Chondrocyte (in vitro differentiated cells): ENCODE measurements at regions not wholly inside any gene's neighbourhood (a gene's known extent, or its start where the extent isn't known, plus 50 kb on each side); places are given as distances from the start of the nearest gene placed in this dataset.

ENCODE experiments used
- DNase-seq: peaks from one replicate; pipeline ENCODE4 v3.0.0; 2021; ENCODE audit warnings: mixed read lengths, low spot score
- H3K27ac Mint-ChIP-seq: one replicate; pipeline ENCODE4 v1.8.0; 2021; ENCODE audit warnings: mild to moderate bottlenecking, moderate library complexity, mixed read lengths; ENCODE audit not compliant: unreplicated experiment
- H3K27me3 Mint-ChIP-seq: 2 replicates; pipeline ENCODE4 v1.8.0; 2021; ENCODE audit warnings: low read depth, mixed read lengths
- H3K36me3 Mint-ChIP-seq: 2 replicates; pipeline ENCODE4 v1.8.0; 2021; ENCODE audit warnings: low read depth, mixed read lengths
- H3K4me1 Mint-ChIP-seq: 2 replicates; pipeline ENCODE4 v1.8.0; 2021; ENCODE audit warnings: low read depth, mild to moderate bottlenecking, mixed read lengths
- H3K4me3 Mint-ChIP-seq: one replicate; pipeline ENCODE4 v1.8.0; 2021; ENCODE audit warnings: mild to moderate bottlenecking, moderate library complexity, mixed read lengths; ENCODE audit not compliant: unreplicated experiment
- H3K9me3 Mint-ChIP-seq: 2 replicates; pipeline ENCODE4 v1.8.0; 2021; ENCODE audit warnings: low read depth, mixed read lengths
- TF ChIP-seq, protein P1 (sequence below): fragments of 200-600 bp; sonication (generic); IDR thresholded peaks from 2 replicates; pipeline ENCODE4 v1.5.0; 2021; ENCODE audit warnings: antibody characterized with exemption, mild to moderate bottlenecking, moderate library complexity

DNA sequence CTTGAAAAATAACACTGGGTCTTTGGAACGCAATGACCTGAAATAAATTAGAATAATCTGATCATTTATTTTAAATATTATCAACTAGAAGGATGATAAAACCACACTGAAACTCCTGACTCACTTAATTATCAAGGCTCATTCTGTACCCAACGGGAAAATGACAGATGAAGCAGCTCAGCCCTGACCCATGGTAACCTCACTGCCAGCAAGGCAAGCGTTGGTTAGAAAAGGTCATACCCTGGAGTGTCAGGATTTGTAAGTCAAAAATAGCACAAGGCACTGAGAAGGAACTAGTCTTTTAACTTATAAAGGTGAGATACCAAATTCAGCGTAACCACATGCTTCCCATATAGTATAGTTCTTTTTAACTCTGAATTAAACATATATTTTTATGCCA, 277.5 kb downstream of the ETAA1 start:
- peaks cover 4% of the 10 kb centered on the region for H3K27me3 Mint-ChIP-seq
- no peak overlapping the region for H3K4me3 Mint-ChIP-seq
- no peaks in the 10 kb centered on the region for H3K9me3 Mint-ChIP-seq
- no peak overlapping the region for H3K27ac Mint-ChIP-seq
- DNase-seq, result no peak
- H3K36me3 Mint-ChIP-seq, result no peaks in the 10 kb centered on the region
- H3K4me1 Mint-ChIP-seq, result no peaks in the 10 kb centered on the region
- TF ChIP-seq, protein P1, sequence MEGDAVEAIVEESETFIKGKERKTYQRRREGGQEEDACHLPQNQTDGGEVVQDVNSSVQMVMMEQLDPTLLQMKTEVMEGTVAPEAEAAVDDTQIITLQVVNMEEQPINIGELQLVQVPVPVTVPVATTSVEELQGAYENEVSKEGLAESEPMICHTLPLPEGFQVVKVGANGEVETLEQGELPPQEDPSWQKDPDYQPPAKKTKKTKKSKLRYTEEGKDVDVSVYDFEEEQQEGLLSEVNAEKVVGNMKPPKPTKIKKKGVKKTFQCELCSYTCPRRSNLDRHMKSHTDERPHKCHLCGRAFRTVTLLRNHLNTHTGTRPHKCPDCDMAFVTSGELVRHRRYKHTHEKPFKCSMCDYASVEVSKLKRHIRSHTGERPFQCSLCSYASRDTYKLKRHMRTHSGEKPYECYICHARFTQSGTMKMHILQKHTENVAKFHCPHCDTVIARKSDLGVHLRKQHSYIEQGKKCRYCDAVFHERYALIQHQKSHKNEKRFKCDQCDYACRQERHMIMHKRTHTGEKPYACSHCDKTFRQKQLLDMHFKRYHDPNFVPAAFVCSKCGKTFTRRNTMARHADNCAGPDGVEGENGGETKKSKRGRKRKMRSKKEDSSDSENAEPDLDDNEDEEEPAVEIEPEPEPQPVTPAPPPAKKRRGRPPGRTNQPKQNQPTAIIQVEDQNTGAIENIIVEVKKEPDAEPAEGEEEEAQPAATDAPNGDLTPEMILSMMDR, result no peak

DNA sequence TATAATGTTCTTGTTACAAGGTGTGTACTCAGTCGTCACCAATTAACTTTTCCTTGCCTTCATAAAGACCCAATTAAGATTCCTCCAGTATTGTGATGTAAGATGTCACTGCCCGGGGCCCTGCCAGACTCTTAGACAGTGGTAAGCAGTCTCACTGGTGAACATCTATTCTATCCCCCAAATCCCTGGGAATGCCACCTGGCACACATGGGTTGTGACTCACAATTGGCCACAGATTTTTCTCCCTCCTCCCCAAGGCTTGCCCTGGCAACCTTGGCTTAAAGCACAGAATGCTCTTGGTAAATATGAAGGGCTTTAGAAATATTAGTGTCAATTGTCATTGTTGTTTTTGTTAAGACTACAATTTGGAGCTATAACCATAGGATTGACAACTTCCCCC, 287.9 kb downstream of the ETAA1 start:
- Mint-ChIP-seq H3K27me3 (peaks cover 20% of the 10 kb centered on the region), H3K9me3 (no peaks in the 10 kb centered on the region), H3K36me3 (no peaks in the 10 kb centered on the region), H3K27ac (no peak overlapping the region), H3K4me3 (no peak overlapping the region), H3K4me1 (no peaks in the 10 kb centered on the region)
- no peak for DNase-seq
- TF ChIP-seq, protein P1, result no peak

DNA sequence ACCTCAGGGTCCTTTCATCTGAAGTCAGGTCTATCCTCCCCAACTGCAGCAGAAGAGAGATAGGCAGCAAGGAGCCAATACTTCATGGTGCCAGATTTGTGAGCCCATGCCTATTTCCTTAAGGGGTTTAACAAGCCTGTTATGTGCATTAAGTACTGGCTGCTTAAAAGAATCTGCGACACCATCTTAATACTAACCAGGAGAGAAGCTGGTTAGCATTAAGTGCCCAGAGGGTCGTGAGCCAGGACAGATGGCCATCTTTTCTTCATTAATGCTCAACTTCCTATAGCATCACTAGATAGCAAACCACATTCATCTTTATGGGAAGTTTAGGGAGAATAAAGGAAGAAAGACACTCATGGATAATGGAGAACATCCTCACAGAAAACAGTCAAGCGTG, 289.1 kb downstream of the ETAA1 start:
- Mint-ChIP-seq H3K9me3 (no peaks in the 10 kb centered on the region), H3K36me3 (no peaks in the 10 kb centered on the region), H3K27ac (no peak overlapping the region), H3K27me3 (peaks cover 16% of the 10 kb centered on the region), H3K4me3 (no peak overlapping the region), H3K4me1 (no peaks in the 10 kb centered on the region)
- TF ChIP-seq, protein P1, result no peak
- DNase-seq, result no peak

DNA sequence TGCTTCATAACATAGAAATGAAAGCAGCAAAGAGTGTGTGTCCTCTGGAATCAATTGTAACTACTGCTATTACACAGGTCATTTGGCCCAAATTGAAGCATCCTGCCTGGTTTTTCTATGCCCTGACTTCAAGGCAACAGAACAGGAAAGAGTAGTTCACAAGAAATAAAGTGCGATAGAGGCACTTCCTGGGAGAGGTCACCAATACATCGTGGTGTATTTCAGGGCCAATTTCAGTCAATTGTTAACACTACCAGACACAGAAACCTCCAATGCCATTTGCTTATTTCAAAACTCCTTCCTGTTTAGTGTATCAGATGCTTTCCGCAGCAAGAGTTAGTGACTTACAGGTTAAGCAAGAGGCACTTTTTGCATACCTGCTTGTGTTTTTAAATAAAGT, 292.1 kb downstream of the ETAA1 start:
- DNase-seq, result no peak
- Mint-ChIP-seq H3K9me3 (peaks cover 3% of the 10 kb centered on the region), H3K27me3 (peaks cover 19% of the 10 kb centered on the region), H3K36me3 (no peaks in the 10 kb centered on the region), H3K4me3 (no peak overlapping the region), H3K27ac (no peak overlapping the region), H3K4me1 (no peaks in the 10 kb centered on the region)
- TF ChIP-seq, protein P1, result no peak

DNA sequence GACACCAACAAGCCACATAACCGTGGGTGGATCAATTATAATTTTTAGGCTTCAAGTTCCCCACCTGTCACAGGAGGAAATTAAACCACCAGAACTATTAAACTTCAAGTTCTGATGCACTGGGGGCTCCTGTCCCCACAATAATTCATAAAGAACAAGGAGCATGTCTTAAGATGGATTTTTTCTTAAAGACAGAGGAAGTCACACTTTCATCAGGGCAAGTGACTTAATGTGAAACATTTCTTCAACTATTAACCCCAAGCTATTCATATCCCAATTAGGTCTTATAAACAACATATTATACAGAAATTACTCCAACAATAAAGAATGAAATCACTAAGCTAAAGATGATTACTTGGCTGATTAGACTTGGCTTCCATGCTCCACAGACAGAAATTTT, 292.5 kb downstream of the ETAA1 start:
- H3K36me3 Mint-ChIP-seq, result no peaks in the 10 kb centered on the region
- H3K27ac Mint-ChIP-seq, result no peak overlapping the region
- TF ChIP-seq, protein P1, result no peak
- H3K4me3 Mint-ChIP-seq, result no peak overlapping the region
- H3K9me3 Mint-ChIP-seq, result peaks cover 3% of the 10 kb centered on the region
- no peaks in the 10 kb centered on the region for H3K4me1 Mint-ChIP-seq
- peaks cover 18% of the 10 kb centered on the region for H3K27me3 Mint-ChIP-seq
- DNase-seq, result no peak
